OCI-LY7 (cell line): ENCODE measurements at regions not wholly inside any gene's neighbourhood (a gene's known extent, or its start where the extent isn't known, plus 50 kb on each side); places are given as distances from the start of the nearest gene placed in this dataset.

Experiments
- BruUV-seq: library from RNA; stranded (reverse); fragments of 400-500 nt; replicated peaks from 2 replicates; lab custom pipeline; 2021; lab: Mats Ljungman, UMichigan
- CTCF ChIA-PET: fragments of 300-600 bp; sonication (Branson Sonifier 250); formaldehyde crosslinking; loops from one replicate; lab custom pipeline; 2022; ENCODE audit warnings: antibody characterized with exemption; ENCODE audit not compliant: unreplicated experiment; lab: Charles Lee
- POLR2A ChIA-PET: fragments of 300-600 bp; sonication (Branson Sonifier 250); formaldehyde crosslinking; loops from one replicate; lab custom pipeline; 2022; ENCODE audit warnings: antibody characterized with exemption; lab: Charles Lee
- DNase-seq: peaks from one replicate; pipeline ENCODE4 v3.0.0-alpha.2; 2015; ENCODE audit warnings: low spot score
- H2AFZ ChIP-seq: fragments of 200-600 bp; sonication (generic), shearing (Covaris generic); 2 replicates; pipeline ENCODE4 v1.6.1; 2014; ENCODE audit warnings: mild to moderate bottlenecking, antibody characterized with exemption, low read length, moderate library complexity
- H3K27ac ChIP-seq: fragments of 200-600 bp; sonication (generic); 2 replicates; pipeline ENCODE4 v1.5.1; 2014; ENCODE audit warnings: mixed run types, low read depth, mild to moderate bottlenecking, moderate library complexity, low read length, inconsistent platforms; ENCODE audit not compliant: poor library complexity, severe bottlenecking
- H3K36me3 ChIP-seq: fragments of 200-600 bp; sonication (generic); 2 replicates; pipeline ENCODE4 v1.6.1; 2014; ENCODE audit warnings: mild to moderate bottlenecking, antibody characterized with exemption, low read length, moderate library complexity, mixed read lengths; ENCODE audit not compliant: insufficient read depth
- H3K4me1 ChIP-seq: fragments of 200-600 bp; sonication (generic); 2 replicates; pipeline ENCODE4 v1.5.1; 2014; ENCODE audit warnings: mild to moderate bottlenecking, low read length; ENCODE audit not compliant: insufficient read depth, poor library complexity, severe bottlenecking
- H3K4me2 ChIP-seq: fragments of 200-600 bp; sonication (generic); 2 replicates; pipeline ENCODE4 v1.6.1; 2014; ENCODE audit warnings: mild to moderate bottlenecking, low read length
- H3K4me3 ChIP-seq: fragments of 200-600 bp; sonication (generic); 2 replicates; pipeline ENCODE4 v1.5.1; 2014; ENCODE audit warnings: mild to moderate bottlenecking, low read depth, low read length; ENCODE audit not compliant: poor library complexity, severe bottlenecking
- H3K79me2 ChIP-seq: fragments of 200-600 bp; sonication (generic); 2 replicates; pipeline ENCODE4 v1.6.1; 2016; ENCODE audit warnings: low read depth, mild to moderate bottlenecking, low read length, moderate library complexity, mixed read lengths; ENCODE audit not compliant: insufficient read depth
- H3K9me2 ChIP-seq: fragments of 200-600 bp; sonication (generic); 2 replicates; pipeline ENCODE4 v1.6.1; 2016; ENCODE audit warnings: mild to moderate bottlenecking, low read length, mixed read lengths; ENCODE audit not compliant: insufficient read depth
- H3K9me3 ChIP-seq: fragments of 200-600 bp; sonication (generic); 2 replicates; pipeline ENCODE4 v1.6.1; 2014; ENCODE audit warnings: mild to moderate bottlenecking, mixed run types, low read length, mixed read lengths
- H4K20me1 ChIP-seq: fragments of 200-600 bp; sonication (generic); 2 replicates; pipeline ENCODE4 v1.6.1; 2014; ENCODE audit warnings: mild to moderate bottlenecking, antibody characterized with exemption, low read length, moderate library complexity, mixed read lengths; ENCODE audit not compliant: insufficient read depth
- CTCF ChIP-seq: fragments of 200-600 bp; sonication (generic); conservative IDR thresholded peaks from 2 replicates; pipeline ENCODE4 v1.5.1; 2014; ENCODE audit warnings: mild to moderate bottlenecking, antibody characterized with exemption, low read length, moderate library complexity, mixed read lengths
- EZH2phosphoT487 ChIP-seq: fragments of 200-600 bp; sonication (generic); IDR thresholded peaks from 2 replicates; pipeline ENCODE4 v1.6.1; 2018; ENCODE audit warnings: low read depth, borderline replicate concordance, mild to moderate bottlenecking, mixed run types, antibody characterized with exemption, low read length, moderate library complexity, mixed read lengths
- intact Hi-C: fragments of 100-400 bp; cut with micrococcal nuclease; formaldehyde crosslinking; loops from one replicate; pipeline ENCODE4 v1.10.0; 2022; ENCODE audit not compliant: unreplicated experiment

- Histone ChIP-seq H2AFZ (no peak overlapping the region), H3K4me2 (no peak overlapping the region), H3K4me3 (no peak overlapping the region), H3K9me2 (no peaks in the 10 kb centered on the region), H3K9me3 (no peaks in the 10 kb centered on the region), H3K4me1 (no peaks in the 10 kb centered on the region), H4K20me1 (no peaks in the 10 kb centered on the region), H3K79me2 (no peaks in the 10 kb centered on the region), H3K36me3 (no peaks in the 10 kb centered on the region), H3K27ac (no peak overlapping the region)
- no peak for DNase-seq
- BruUV-seq, result no TSS peak
- CTCF ChIA-PET, result no interaction called here
- intact Hi-C loops, result no loop called here
- no peak for TF ChIP-seq CTCF
- TF ChIP-seq EZH2phosphoT487, result no peak
- POLR2A ChIA-PET, result interaction anchor here (0.7 kb wide), 1 partner anchor 16 kb away, joined by 3 read pairs; no protein-coding TSS in a partner anchor
These were observed 594.9 kb upstream of the CDH2 start for GRCh38 chr18:28771849-28772248.

GRCh38 chr18:28768791-28769768 lies 592.1 kb upstream of the CDH2 start:
- ChIA-PET CTCF (no interaction called here), POLR2A (no interaction called here)
- no peaks in the 10 kb centered on the region for H3K9me3 ChIP-seq
- H2AFZ ChIP-seq, result no peak overlapping the region
- no peaks in the 10 kb centered on the region for H3K36me3 ChIP-seq
- DNase-seq, result no peak
- no peaks in the 10 kb centered on the region for H3K79me2 ChIP-seq
- H3K4me2 ChIP-seq, result no peak overlapping the region
- intact Hi-C loops, result no loop called here
- TF ChIP-seq CTCF (no peak), EZH2phosphoT487 (no peak)
- no peaks in the 10 kb centered on the region for H3K9me2 ChIP-seq
- no peaks in the 10 kb centered on the region for H3K4me1 ChIP-seq
- no peaks in the 10 kb centered on the region for H4K20me1 ChIP-seq
- no peak overlapping the region for H3K4me3 ChIP-seq
- no peak overlapping the region for H3K27ac ChIP-seq
- no TSS peak for BruUV-seq

- no peaks in the 10 kb centered on the region for H4K20me1 ChIP-seq
- H3K4me2 ChIP-seq, result no peak overlapping the region
- intact Hi-C loops, result no loop called here
- CTCF ChIA-PET, result no interaction called here
- H3K36me3 ChIP-seq, result no peaks in the 10 kb centered on the region
- no peaks in the 10 kb centered on the region for H3K9me2 ChIP-seq
- H3K79me2 ChIP-seq, result no peaks in the 10 kb centered on the region
- no peaks in the 10 kb centered on the region for H3K4me1 ChIP-seq
- POLR2A ChIA-PET, result interaction anchor here (0.6 to 0.8 kb wide), 2 partner anchors 15 to 536 kb away, joined by 4 to 5 read pairs; no protein-coding TSS in a partner anchor
- BruUV-seq, result no TSS peak
- no peak overlapping the region for H3K4me3 ChIP-seq
- H2AFZ ChIP-seq, result no peak overlapping the region
- no peak for DNase-seq
- no peak for TF ChIP-seq CTCF
- TF ChIP-seq EZH2phosphoT487, result no peak
- no peak overlapping the region for H3K27ac ChIP-seq
- no peaks in the 10 kb centered on the region for H3K9me3 ChIP-seq
These were observed 590.8 kb upstream of the CDH2 start for GRCh38 chr18:28767727-28768211.
